ENCODE measurements at regions not wholly inside any gene's neighbourhood (a gene's known extent, or its start where the extent isn't known, plus 50 kb on each side); places are given as distances from the start of the nearest gene placed in this dataset.

DNA sequence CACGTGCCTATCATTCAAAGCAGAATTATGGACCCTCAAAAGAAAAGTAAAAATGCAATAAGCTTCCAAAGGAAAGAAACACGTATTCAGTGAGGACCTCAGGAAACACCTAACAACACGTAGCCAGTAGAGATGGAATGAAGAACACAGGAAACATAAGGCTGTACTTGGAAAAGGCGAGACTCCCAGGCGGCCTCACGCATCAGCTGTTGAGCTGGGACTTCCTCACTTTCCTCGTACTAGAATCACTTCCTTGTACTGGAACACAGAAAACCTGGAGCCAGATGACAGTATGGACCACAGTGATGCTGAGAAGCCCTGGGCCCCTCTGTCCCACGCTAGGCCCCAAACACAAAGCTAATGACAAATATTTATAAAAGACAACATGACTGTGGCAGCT is 94.4 kb upstream of the BACE2 start:
- CTCF ChIA-PET: no interaction called here
- no peak overlapping the region for H3K4me3 ChIP-seq (ENCODE audit: low read depth, low read length)
- no peak for DNase-seq

DNA sequence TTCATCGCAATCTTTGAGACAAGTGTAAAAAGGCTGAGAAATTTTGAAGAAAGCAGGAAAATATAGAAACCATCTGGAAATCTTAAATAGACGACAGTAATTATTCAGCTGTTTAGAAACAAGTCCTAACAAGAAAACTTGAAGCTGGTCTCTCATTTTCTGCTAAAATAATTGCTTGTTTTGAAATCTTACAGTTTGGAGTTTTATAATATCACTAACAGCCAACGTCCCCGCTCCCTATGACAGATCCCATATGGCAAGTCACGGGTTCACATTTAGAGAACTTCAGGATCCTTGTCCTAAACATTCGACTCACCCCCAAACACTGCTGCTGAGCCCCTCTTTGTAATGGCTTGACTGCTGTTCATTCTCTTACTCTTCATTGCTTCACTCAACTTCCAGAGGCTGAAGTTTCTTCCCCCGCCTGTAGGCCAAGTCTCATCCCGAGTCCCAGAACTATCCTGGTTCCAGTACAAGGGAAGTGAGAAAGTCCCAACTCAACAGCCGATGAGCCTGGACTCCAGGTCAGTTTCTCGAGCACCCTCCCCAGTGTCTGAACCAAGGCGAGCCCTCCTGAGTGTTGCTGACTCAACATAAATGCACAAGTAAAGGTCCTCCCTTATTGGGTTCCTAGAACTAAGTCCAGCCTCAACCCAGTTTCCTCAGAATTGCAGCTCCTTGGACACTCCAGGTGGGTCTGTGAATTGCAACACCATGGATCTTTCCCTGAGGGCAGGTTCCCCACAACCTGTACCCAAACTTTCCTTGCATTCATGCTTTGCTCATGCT is 93.4 kb upstream of the BACE2 start:
- CTCF ChIA-PET: no interaction called here
- H3K36me3 ChIP-seq (ENCODE audit: control insufficient read depth, insufficient read depth, low read length): no peaks in the 10 kb centered on the region
- no peaks in the 10 kb centered on the region for H3K4me1 Mint-ChIP-seq (ENCODE audit: low read depth, unreplicated experiment)
- POLR2A ChIA-PET: no interaction called here
- H3K4me3 ChIP-seq (ENCODE audit: low read depth, low read length): no peak overlapping the region
- H3K4me1 ChIP-seq: no peaks in the 10 kb centered on the region
- H3K4me3 Mint-ChIP-seq (ENCODE audit: unreplicated experiment): no peak overlapping the region
- no peak overlapping the region for H3K27ac Mint-ChIP-seq (ENCODE audit: unreplicated experiment)
- no peaks in the 10 kb centered on the region for H3K36me3 Mint-ChIP-seq (ENCODE audit: insufficient read depth, unreplicated experiment)
- no peaks in the 10 kb centered on the region for H3K9me3 Mint-ChIP-seq (ENCODE audit: unreplicated experiment)
- no peaks in the 10 kb centered on the region for H3K9me3 ChIP-seq
- DNase-seq: no peak
- BruUV-seq (replicated peaks): no TSS peak
- peaks cover 9% of the 10 kb centered on the region for H3K27me3 Mint-ChIP-seq (ENCODE audit: insufficient read depth, unreplicated experiment)
- H3K27me3 ChIP-seq (replicated peaks; ENCODE audit: control insufficient read depth, insufficient read depth, low read length): no peaks in the 10 kb centered on the region
- TF ChIP-seq, protein P1, sequence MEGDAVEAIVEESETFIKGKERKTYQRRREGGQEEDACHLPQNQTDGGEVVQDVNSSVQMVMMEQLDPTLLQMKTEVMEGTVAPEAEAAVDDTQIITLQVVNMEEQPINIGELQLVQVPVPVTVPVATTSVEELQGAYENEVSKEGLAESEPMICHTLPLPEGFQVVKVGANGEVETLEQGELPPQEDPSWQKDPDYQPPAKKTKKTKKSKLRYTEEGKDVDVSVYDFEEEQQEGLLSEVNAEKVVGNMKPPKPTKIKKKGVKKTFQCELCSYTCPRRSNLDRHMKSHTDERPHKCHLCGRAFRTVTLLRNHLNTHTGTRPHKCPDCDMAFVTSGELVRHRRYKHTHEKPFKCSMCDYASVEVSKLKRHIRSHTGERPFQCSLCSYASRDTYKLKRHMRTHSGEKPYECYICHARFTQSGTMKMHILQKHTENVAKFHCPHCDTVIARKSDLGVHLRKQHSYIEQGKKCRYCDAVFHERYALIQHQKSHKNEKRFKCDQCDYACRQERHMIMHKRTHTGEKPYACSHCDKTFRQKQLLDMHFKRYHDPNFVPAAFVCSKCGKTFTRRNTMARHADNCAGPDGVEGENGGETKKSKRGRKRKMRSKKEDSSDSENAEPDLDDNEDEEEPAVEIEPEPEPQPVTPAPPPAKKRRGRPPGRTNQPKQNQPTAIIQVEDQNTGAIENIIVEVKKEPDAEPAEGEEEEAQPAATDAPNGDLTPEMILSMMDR (IDR thresholded peaks at IDR 0.05; ENCODE audit: insufficient read depth in 1 of 2, low read depth in 1 of 2, low read length in 1 of 2, severe bottlenecking in 1 of 2, unreplicated experiment in 1 of 2): no peak
- intact Hi-C loops (cut with micrococcal nuclease; ENCODE audit: unreplicated experiment): no loop called here

More for the DNA sequence above, 94.4 kb upstream of the BACE2 start:
- H3K27ac Mint-ChIP-seq (ENCODE audit: unreplicated experiment): no peak overlapping the region
- no peaks in the 10 kb centered on the region for H3K4me1 ChIP-seq
- H3K36me3 ChIP-seq (ENCODE audit: control insufficient read depth, insufficient read depth, low read length): no peaks in the 10 kb centered on the region
- no peak overlapping the region for H3K4me3 Mint-ChIP-seq (ENCODE audit: unreplicated experiment)
- intact Hi-C loops (cut with micrococcal nuclease; ENCODE audit: unreplicated experiment): no loop called here
- TF ChIP-seq, protein P1 (IDR thresholded peaks at IDR 0.05; ENCODE audit: insufficient read depth in 1 of 2, low read depth in 1 of 2, low read length in 1 of 2, severe bottlenecking in 1 of 2, unreplicated experiment in 1 of 2): no peak
- no peaks in the 10 kb centered on the region for H3K9me3 Mint-ChIP-seq (ENCODE audit: unreplicated experiment)
- BruUV-seq (replicated peaks): no TSS peak
- no peaks in the 10 kb centered on the region for H3K36me3 Mint-ChIP-seq (ENCODE audit: insufficient read depth, unreplicated experiment)
- no peaks in the 10 kb centered on the region for H3K9me3 ChIP-seq
- H3K4me1 Mint-ChIP-seq (ENCODE audit: low read depth, unreplicated experiment): no peaks in the 10 kb centered on the region
- no peaks in the 10 kb centered on the region for H3K27me3 ChIP-seq (replicated peaks; ENCODE audit: control insufficient read depth, insufficient read depth, low read length)
- POLR2A ChIA-PET: no interaction called here
- peaks cover 12% of the 10 kb centered on the region for H3K27me3 Mint-ChIP-seq (ENCODE audit: insufficient read depth, unreplicated experiment)

DNA sequence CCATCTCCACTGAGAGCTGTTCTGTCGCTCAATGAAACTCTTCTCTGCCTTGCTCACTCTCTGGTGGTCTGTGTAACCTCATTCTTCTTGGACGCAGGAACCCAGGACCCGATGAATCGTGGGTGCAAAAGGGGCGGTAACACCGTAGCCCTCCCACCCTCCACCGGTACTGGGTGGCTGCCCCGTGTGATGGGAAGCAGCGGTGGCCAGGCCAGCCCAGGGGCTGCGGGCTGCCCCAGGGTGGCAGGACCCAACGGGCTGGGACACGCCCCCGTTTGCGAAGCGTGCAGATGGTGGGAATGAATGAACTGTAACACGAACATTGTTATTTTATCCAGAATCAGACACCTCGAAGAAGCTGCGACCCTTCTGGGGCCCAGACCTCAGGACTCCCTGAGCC is 92.3 kb upstream of the BACE2 start:
- no peak overlapping the region for H3K4me3 Mint-ChIP-seq (ENCODE audit: unreplicated experiment)
- H3K27ac Mint-ChIP-seq (ENCODE audit: unreplicated experiment): no peak overlapping the region
- no peak for DNase-seq
- ChIA-PET CTCF (no interaction called here), POLR2A (no interaction called here)
- no peaks in the 10 kb centered on the region for H3K36me3 Mint-ChIP-seq (ENCODE audit: insufficient read depth, unreplicated experiment)
- H3K36me3 ChIP-seq (ENCODE audit: control insufficient read depth, insufficient read depth, low read length): no peaks in the 10 kb centered on the region
- no peaks in the 10 kb centered on the region for H3K27me3 ChIP-seq (replicated peaks; ENCODE audit: control insufficient read depth, insufficient read depth, low read length)
- H3K4me1 Mint-ChIP-seq (ENCODE audit: low read depth, unreplicated experiment): no peaks in the 10 kb centered on the region
- BruUV-seq (replicated peaks): no TSS peak
- peaks cover 4% of the 10 kb centered on the region for H3K27me3 Mint-ChIP-seq (ENCODE audit: insufficient read depth, unreplicated experiment)
- no peaks in the 10 kb centered on the region for H3K9me3 ChIP-seq
- TF ChIP-seq, protein P1 (IDR thresholded peaks at IDR 0.05; ENCODE audit: insufficient read depth in 1 of 2, low read depth in 1 of 2, low read length in 1 of 2, severe bottlenecking in 1 of 2, unreplicated experiment in 1 of 2): no peak
- H3K9me3 Mint-ChIP-seq (ENCODE audit: unreplicated experiment): no peaks in the 10 kb centered on the region
- no peak overlapping the region for H3K4me3 ChIP-seq (ENCODE audit: low read depth, low read length)
- intact Hi-C loops (cut with micrococcal nuclease; ENCODE audit: unreplicated experiment): no loop called here
- H3K4me1 ChIP-seq: peaks cover 4% of the 10 kb centered on the region; the same call in 1 of the 2 replicates
